ENCODE measurements at regions not wholly inside any gene's neighbourhood (a gene's known extent, or its start where the extent isn't known, plus 50 kb on each side); places are given as distances from the start of the nearest gene placed in this dataset.

DNA sequence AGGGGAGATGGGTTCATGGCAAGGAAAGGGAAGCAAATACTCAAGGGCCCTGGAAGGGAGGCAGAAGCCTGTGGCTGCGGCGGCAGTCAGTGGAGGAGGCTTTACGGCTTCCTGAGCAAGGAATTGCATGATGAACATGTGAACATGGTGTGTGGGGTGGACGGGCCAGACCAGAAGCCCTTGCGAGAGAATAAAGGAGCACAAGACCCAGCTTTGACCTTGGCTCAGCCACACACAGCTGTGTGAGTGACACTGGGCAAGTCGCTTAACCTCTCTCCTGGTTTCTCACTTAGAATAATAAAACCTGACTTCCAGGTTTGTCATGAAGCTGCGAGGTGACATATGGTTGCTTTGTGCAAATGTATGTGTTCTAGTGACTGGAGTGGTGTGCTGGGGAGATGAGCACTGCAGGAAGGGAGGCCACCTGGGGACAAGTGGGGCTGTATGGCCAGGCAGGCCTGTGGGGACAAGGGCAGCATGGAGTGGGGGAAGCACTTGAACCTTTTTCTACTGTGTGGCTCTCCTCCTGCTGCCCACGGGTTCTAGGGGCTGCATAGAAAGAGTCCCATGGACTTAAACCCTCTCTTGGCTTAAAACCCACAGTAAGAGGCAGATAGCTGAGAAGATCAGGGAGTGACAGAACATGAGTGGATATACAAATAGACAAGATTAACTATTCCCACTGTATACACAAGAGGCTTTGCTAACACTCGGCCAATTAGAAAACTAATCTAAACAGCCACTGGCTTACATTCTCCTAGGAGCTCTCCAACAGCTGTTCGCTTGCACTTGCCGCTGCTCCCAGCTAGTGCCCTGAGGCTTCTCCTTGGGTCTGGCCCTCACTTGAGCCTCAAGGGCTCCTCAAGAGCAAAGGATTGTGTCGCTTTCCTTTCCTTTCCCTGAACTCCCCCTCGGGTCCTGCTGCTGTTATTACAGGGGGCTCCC lies 67.3 kb upstream of the CDON start:
- DNase-seq (ENCODE audit: low read depth in 4 of 4, low spot score in 3 of 4), result no peak

DNA sequence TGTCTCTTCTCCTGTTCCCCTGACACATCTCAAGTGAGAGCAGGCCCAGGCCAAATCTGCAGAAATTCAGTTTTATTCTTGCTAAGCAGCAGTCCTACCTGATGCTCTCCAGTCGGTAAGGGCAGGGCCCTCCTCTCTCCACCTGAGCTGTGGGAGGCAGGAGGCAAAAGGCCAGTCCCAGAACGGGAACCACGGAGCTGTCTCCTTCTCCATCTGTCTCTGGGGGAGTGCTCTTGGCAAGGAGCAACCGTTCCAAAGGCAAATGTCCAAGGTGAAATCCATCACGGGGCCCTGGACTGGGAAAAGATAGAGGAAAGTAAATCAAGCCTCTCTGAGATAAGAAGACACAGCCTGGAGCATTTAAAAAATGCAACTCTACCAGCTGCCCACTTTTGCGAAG lies 65.2 kb upstream of the CDON start:
- no peak for DNase-seq (ENCODE audit: low read depth in 4 of 4, low spot score in 3 of 4)

DNA sequence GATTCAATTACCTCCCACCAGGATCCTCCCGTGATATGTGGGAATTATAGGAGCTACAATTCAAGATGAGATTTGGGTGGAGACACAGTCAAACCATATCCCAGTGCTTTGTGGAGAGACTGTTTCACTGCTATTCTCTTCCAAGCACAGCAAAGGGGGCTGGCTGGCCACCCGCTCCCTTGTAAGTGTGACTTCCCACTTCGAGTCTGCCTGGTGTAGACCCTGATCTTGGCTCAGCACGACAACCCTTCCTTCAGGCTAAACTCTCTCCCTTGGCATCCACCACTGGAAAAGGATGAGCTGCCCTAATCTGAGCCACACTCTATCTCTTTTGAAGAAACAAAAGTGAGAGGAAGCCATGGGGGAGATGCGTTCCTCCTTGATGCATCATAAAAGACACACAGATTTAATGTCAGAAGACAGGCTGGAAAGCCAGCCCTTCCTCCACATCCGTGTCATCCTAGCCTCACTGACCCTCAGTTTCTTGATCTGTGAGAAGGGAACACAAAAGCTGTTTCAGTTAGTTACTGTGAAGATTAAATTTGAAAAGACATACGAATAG lies 64.7 kb upstream of the CDON start:
- DNase-seq (ENCODE audit: low read depth in 4 of 4, low spot score in 3 of 4), result no peak

DNA sequence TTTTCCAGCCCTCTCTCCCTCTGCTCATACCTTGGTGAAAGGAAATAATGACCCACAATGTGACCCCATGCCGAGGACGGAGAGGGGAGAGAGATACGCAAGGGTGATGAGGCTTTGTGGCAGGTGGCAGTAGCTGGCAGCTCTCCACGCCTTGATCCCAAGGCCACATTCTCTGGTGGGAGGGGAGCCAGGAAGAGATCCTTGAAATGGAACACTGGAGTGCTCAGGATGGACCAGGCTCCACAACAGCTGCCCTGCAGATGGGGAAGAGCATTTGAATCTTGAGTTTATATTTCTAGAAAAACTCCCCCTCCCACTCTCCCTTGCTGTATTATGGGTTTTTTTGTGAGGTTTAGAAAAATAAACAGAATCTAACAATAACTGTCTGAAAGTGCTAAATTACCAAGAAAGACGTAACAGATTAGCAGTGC lies 61.6 kb upstream of the CDON start:
- DNase-seq (ENCODE audit: low read depth in 4 of 4, low spot score in 3 of 4), result no peak

DNA sequence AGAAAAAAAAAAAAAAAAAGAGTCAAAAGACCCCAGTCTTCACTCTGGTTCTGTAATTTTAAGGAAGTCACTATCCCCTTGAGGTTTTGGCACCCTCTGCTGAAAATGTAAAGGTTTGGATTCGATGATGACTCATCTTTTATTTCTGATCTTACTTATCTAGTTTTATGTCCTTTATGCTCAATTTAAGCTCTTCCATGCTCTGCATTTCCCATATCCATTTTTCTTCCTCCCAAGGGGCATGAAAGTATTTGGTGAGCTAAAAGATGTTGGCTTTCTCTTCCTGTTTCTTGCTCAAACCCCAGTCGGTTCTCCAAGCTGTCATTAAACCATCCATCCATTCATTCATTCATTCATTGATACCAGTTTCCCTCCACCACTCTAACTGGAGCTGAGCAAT lies 61.0 kb upstream of the CDON start:
- no peak for DNase-seq (ENCODE audit: low read depth in 4 of 4, low spot score in 3 of 4)

DNA sequence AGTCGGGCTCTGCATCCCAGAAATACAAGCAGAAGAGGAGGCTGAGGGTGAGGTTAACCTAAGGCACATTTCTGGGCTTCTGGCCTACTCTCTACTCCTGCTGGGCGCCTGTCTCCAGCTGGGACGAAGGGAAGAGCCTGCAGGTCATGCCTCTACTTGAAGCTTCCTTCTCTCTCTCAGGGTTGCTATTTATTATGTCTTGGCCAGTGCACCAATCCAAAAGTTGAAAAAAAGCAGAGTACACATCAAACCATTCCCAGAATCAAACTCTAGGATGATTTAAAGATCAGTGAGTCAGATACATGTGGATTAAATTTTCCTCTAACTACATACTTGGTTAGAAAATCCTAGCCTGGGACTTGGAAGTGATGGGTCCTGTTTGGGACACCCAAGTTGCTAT lies 60.2 kb upstream of the CDON start:
- DNase-seq (ENCODE audit: low read depth in 4 of 4, low spot score in 3 of 4), result no peak

DNA sequence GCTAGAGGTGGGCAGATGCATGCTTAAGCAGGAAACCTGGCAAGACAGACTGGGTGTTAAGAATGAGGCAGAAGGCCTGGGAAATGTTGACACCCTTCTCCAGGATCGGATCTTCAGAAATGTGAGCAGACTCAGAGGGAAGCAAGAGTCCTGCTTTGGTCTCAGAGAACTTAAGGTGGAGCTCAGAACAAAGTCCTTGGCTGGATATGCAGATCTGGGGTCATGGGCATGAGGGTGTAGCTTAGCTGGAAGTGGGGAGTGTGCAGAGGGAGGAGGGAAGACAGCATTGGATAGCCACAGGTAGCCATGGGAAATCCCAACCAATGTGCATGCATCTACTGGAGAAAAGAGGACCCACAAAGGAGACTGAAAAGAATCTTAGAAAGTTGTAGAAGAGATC lies 58.6 kb upstream of the CDON start:
- no peak for DNase-seq (ENCODE audit: low read depth in 4 of 4, low spot score in 3 of 4)

DNA sequence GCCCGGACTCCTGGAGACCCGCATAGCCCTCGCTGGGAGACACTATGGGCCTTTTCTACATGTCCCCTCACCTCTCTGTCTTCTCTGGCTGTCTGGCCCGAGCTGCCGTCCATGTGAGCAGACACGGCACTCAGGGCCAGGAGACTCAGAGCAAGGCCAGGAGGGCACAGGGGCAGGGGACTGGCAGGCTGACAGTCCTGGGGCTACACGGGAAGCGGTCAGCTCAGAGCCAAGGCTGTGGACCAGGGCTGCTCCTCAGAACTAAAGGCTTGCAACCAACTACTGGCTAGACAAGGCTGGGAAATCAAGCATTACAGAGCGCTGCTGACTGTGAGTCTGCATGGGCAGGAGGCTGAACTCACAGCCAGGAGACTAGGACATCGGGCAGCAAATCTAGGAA lies 56.1 kb upstream of the CDON start:
- DNase-seq (ENCODE audit: low read depth in 4 of 4, low spot score in 3 of 4), result no peak

DNA sequence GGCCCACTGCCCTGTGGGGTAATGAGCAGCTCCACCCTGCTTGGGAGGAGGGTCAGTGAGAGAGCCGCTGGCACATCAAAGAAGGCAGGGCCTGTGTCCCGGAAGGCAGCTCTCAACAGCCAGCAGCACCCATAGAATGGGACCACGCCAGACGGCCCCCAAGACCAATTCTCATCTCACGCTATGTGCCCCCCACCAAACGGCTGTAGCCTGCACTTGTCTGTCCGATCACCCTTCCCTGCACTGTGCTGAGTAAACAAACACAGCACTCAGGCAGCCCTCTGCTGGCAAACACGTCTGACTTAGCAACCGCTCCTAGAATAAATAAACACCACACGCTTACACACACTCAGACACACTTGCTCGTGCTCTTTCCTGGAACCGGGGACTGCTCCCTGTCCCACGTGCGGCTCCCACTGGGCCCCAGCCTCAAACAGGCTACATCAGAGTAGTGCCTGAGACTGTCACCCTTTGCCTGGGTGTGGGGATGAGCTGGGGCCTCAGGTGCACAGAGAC lies 53.2 kb upstream of the CDON start:
- DNase-seq (ENCODE audit: low read depth in 4 of 4, low spot score in 3 of 4), result peak in 2 of 4 donors; percentile 63 to 66

DNA sequence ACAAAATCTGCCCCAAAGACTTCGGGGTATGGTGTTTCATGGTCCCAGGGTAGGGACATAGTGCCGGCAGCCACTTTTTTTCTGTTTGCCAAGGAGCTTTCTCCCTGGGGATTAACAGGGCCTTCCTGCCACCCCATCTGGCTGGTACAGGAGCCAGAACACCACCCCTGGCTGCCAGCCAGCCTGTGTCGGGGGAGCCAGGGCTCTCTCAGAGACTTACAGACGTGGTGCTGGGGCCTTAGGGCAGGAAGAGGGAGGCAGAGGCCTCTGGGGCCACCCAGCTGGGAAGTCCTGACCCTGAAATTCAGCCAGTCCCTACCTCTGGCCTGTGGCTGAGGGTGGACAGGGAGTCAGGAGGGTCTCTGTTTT lies 52.4 kb upstream of the CDON start:
- no peak for DNase-seq (ENCODE audit: low read depth in 4 of 4, low spot score in 3 of 4)

DNA sequence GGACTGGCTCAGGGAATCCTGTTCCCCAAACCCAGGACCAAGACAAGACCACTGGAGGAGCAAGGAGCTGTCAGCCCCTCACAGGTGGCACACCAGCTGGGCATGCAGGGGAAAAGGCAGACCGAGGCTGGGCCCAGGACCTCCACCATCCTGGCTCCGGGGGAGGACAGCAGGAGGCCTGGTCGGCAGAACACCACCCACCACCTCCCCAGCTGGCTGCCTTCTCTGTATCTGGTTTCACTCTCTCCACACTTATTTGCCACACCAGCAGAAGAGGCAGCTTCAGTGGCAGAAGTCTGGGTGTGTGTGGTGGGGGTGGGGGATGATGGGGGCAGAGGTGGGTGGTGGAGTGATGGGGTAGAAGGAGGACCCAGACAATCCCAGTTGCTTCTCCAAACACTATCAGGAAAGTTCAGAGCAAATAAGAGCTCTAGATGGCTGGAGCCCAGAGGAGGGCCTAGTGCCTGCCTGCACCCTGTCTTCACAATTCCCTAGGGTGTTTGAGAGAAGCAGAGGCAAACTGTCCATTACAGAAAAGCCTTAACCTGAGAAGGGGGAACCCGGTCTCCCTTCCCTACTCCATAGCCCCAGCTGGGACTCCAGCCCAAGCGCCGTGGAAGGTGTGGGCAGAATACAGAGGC lies 51.9 kb upstream of the CDON start:
- DNase-seq (ENCODE audit: low read depth in 4 of 4, low spot score in 3 of 4), result no peak

DNA sequence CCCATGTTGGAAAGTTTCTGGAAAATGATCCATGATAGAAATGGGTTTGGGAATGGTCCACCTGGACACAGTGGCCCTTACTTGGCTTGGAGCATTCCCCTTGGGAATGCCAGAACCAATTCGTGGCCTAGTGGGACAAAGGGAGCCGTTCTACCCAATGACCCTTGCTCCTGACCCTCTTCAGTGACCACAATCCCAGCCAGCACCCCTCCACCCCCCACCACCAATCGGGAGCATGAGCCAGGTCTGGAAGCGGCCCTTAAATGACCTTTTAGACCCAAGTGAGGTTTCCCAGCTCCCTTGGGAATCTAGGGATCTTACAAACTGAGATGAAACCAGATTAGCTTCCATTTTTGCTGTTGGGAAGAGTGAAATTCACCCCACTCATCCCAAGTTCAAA lies 51.3 kb upstream of the CDON start:
- DNase-seq (ENCODE audit: low read depth in 4 of 4, low spot score in 3 of 4), result no peak

DNA sequence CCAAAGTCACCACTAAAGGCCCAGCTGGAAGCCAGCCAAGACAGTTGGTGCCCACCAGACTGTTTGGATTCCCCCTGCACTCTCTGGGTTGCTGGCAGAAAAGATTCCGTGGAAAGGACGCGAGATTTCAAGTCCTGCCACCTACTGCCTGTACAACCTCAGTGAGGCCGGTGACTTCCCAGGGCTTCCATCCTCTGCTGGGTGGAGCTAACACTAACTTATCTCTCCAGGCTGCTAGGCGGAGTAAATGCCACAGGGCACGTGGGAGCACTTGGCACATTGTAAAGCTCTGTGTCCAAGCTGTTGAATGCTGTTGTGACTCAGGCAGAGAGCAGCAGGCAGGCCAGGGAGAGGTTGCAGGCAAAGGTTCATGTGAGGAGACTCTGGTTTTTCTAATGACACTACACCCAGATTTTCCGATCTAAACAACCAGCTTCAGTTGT lies 50.9 kb upstream of the CDON start:
- DNase-seq (ENCODE audit: low read depth in 4 of 4, low spot score in 3 of 4), result no peak

DNA sequence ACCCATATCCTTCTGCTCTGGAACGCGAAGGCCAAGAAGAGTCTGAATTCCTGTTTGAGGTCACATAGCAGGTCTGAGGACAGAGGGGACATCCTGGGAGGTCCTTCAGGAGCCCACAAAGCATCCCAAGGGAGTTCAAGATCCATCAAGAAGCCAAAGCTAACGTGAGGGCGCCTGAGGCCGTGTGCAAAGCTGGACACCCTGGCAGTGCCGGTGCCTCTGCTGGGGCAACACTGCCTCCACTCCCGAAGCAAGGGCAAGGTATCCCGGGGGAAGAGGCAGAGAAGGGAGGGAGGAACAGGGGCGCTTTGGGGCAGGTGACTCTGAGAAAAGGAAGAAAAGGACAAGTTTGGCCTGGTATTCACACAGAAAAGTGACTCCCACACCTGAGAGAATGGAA lies 50.3 kb upstream of the CDON start:
- DNase-seq (ENCODE audit: low read depth in 4 of 4, low spot score in 3 of 4), result no peak

DNA sequence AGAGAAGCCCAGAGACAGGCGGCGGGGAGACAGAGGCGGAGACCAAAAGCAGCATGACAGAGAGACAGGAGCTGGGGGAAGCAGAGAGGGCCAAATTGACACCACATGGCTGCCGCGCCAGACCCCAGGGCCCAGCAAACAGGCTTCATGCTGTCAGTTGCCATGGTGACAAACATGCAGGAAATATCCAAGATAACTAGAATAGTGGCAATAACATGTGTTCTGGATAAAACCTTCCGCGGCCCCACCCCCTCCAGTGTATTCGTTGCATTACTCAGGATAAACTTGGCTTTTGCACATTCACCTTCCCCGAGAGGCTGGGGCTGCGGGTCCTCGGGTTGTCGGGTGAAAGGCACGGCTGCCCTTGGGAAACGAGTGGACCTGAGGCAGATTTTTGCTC lies 49.9 kb upstream of the CDON start:
- no peak for DNase-seq (ENCODE audit: low read depth in 4 of 4, low spot score in 3 of 4)
